Breast epithelium (tissue), 4 donors: ENCODE measurements at regions not wholly inside any gene's neighbourhood (a gene's known extent, or its start where the extent isn't known, plus 50 kb on each side); places are given as distances from the start of the nearest gene placed in this dataset.

Source experiments
- DNase-seq, 2 donors: peaks; one replicate each; pipeline ENCODE4 v3.0.0-alpha.2; 2019; ENCODE audit warnings: low spot score in 2 of 2
- H3K27ac ChIP-seq, 2 donors: fragments of 200-600 bp; sonication (generic) in 1 of 2; one replicate each; pipeline ENCODE4 v1.5.1; 2016 to 2019; ENCODE audit warnings: mild to moderate bottlenecking in 1 of 2
- H3K27me3 ChIP-seq, 2 donors: fragments of 200-600 bp; sonication (generic) in 1 of 2; one replicate each; pipeline versions ENCODE4 v1.5.1 to v1.6.0; 2017 to 2019; ENCODE audit warnings: control low read depth in 1 of 2, mild to moderate bottlenecking in 1 of 2
- H3K36me3 ChIP-seq: fragments of 200-600 bp; one replicate; pipeline ENCODE4 v1.5.1; 2019
- H3K4me1 ChIP-seq, 2 donors: fragments of 200-600 bp; sonication (generic); one replicate each; pipeline ENCODE4 v1.5.1; 2016 to 2019; ENCODE audit warnings: control low read depth in 1 of 2
- H3K4me3 ChIP-seq, 3 donors: fragments of 200-600 bp; sonication (generic); 1 replicate in 2 of 3; 2 replicates in 1 of 3; pipeline ENCODE4 v1.5.1; 2016 to 2019; ENCODE audit warnings: mild to moderate bottlenecking in 3 of 3, moderate library complexity in 2 of 3
- H3K9me3 ChIP-seq, 2 donors: fragments of 200-600 bp; sonication (generic) in 1 of 2; one replicate each; pipeline ENCODE4 v1.5.1; 2016 to 2019; ENCODE audit warnings: control low read depth in 1 of 2
- CTCF ChIP-seq, 3 donors: fragments of 450-650 bp; IDR thresholded peaks; one replicate each; pipeline ENCODE4 v1.5.1; 2016 to 2017; ENCODE audit warnings: antibody characterized with exemption in 3 of 3, mild to moderate bottlenecking in 3 of 3, moderate library complexity in 3 of 3
- POLR2A ChIP-seq: fragments of 450-650 bp; IDR thresholded peaks from one replicate; pipeline ENCODE4 v1.6.1; 2016; ENCODE audit warnings: antibody characterized with exemption, mild to moderate bottlenecking, moderate library complexity
- POLR2AphosphoS5 ChIP-seq, 3 donors: sonication (generic); formaldehyde crosslinking; IDR thresholded peaks; one replicate each; pipeline ENCODE4 v1.6.1; 2017; ENCODE audit warnings: antibody characterized with exemption in 3 of 3
- intact Hi-C: fragments of 100-400 bp; cut with DNase I; formaldehyde crosslinking; loops from one replicate; pipeline ENCODE4 v1.15.1; 2023; ENCODE audit warnings: low total_unique reads

- H3K9me3 ChIP-seq = peaks cover 0 to 5% of the 10 kb centered on the region in 2 donors
- no peaks in the 10 kb centered on the region for H3K4me1 ChIP-seq
- intact Hi-C loops = no loop called here
- no peak overlapping the region for H3K4me3 ChIP-seq
- no peak for TF ChIP-seq CTCF (IDR thresholded peaks at IDR 0.05)
- TF ChIP-seq POLR2AphosphoS5 (IDR thresholded peaks at IDR 0.05) = no peak
- no peak for TF ChIP-seq POLR2A
- no peak for DNase-seq
- H3K27ac ChIP-seq = no peak overlapping the region
- no peaks in the 10 kb centered on the region for H3K27me3 ChIP-seq
- no peaks in the 10 kb centered on the region for H3K36me3 ChIP-seq
Measured at GRCh38 chr14:42734041-42734440, 1127.4 kb downstream of the LRFN5 start.

GRCh38 chr14:42732005-42732404 lies 1125.3 kb downstream of the LRFN5 start:
- TF ChIP-seq POLR2A (no peak), CTCF (IDR thresholded peaks at IDR 0.05) (no peak), POLR2AphosphoS5 (IDR thresholded peaks at IDR 0.05) (no peak)
- intact Hi-C loops = no loop called here
- no peak overlapping the region for H3K4me3 ChIP-seq
- H3K4me1 ChIP-seq = no peaks in the 10 kb centered on the region
- H3K27ac ChIP-seq = no peak overlapping the region
- no peaks in the 10 kb centered on the region for H3K36me3 ChIP-seq
- peaks cover 0 to 5% of the 10 kb centered on the region in 2 donors for H3K9me3 ChIP-seq
- DNase-seq = no peak
- no peaks in the 10 kb centered on the region for H3K27me3 ChIP-seq

- TF ChIP-seq POLR2A = no peak
- TF ChIP-seq POLR2AphosphoS5 (IDR thresholded peaks at IDR 0.05) = no peak
- no peak for TF ChIP-seq CTCF (IDR thresholded peaks at IDR 0.05)
- peaks cover 0 to under 1% of the 10 kb centered on the region in 2 donors for H3K9me3 ChIP-seq
- intact Hi-C loops = no loop called here
- no peak overlapping the region for H3K27ac ChIP-seq
- H3K4me3 ChIP-seq = no peak overlapping the region
- no peak for DNase-seq
- no peaks in the 10 kb centered on the region for H3K36me3 ChIP-seq
- no peaks in the 10 kb centered on the region for H3K27me3 ChIP-seq
- H3K4me1 ChIP-seq = no peaks in the 10 kb centered on the region
Measured at GRCh38 chr14:42731480-42731879, 1124.8 kb downstream of the LRFN5 start.

GRCh38 chr14:42729681-42730080 lies 1123.0 kb downstream of the LRFN5 start:
- no peaks in the 10 kb centered on the region for H3K9me3 ChIP-seq
- H3K27me3 ChIP-seq = no peaks in the 10 kb centered on the region
- intact Hi-C loops = no loop called here
- H3K36me3 ChIP-seq = no peaks in the 10 kb centered on the region
- H3K4me1 ChIP-seq = no peaks in the 10 kb centered on the region
- DNase-seq = no peak
- H3K4me3 ChIP-seq = no peak overlapping the region
- no peak overlapping the region for H3K27ac ChIP-seq
- no peak for TF ChIP-seq POLR2A
- TF ChIP-seq POLR2AphosphoS5 (IDR thresholded peaks at IDR 0.05) = no peak

- Histone ChIP-seq H3K4me1 (no peaks in the 10 kb centered on the region), H3K4me3 (no peak overlapping the region), H3K9me3 (no peaks in the 10 kb centered on the region), H3K27ac (no peak overlapping the region), H3K36me3 (no peaks in the 10 kb centered on the region), H3K27me3 (no peaks in the 10 kb centered on the region)
- TF ChIP-seq CTCF (IDR thresholded peaks at IDR 0.05) (no peak), POLR2A (no peak)
- no peak for DNase-seq
- intact Hi-C loops = no loop called here
Measured at GRCh38 chr14:42719391-42719790, 1112.7 kb downstream of the LRFN5 start.

GRCh38 chr14:42715316-42715715 lies 1108.6 kb downstream of the LRFN5 start:
- DNase-seq = no peak
- no peaks in the 10 kb centered on the region for H3K9me3 ChIP-seq
- no peaks in the 10 kb centered on the region for H3K27me3 ChIP-seq
- intact Hi-C loops = no loop called here
- no peak for TF ChIP-seq CTCF (IDR thresholded peaks at IDR 0.05)
- no peak for TF ChIP-seq POLR2A
- TF ChIP-seq POLR2AphosphoS5 (IDR thresholded peaks at IDR 0.05) = no peak
- no peaks in the 10 kb centered on the region for H3K36me3 ChIP-seq
- no peak overlapping the region for H3K4me3 ChIP-seq
- H3K4me1 ChIP-seq = no peaks in the 10 kb centered on the region
- no peak overlapping the region for H3K27ac ChIP-seq
